H1 (cell line): ENCODE measurements at regions not wholly inside any gene's neighbourhood (a gene's known extent, or its start where the extent isn't known, plus 50 kb on each side); places are given as distances from the start of the nearest gene placed in this dataset.

Experiments
- CTCF ChIA-PET: fragments of 300-600 bp; sonication (Branson Sonifier 250); formaldehyde crosslinking; loops from one replicate; lab custom pipeline; 2021; ENCODE audit not compliant: partially characterized antibody; lab: Charles Lee
- POLR2A ChIA-PET: fragments of 300-600 bp; sonication (Branson Sonifier 250); formaldehyde crosslinking; loops from one replicate; lab custom pipeline; 2021; ENCODE audit warnings: inconsistent platforms; ENCODE audit not compliant: partially characterized antibody; lab: Charles Lee
- DNase-seq, 2 experiments: peaks; one replicate each; pipeline versions ENCODE4 v3.0.0 to v3.0.0-alpha.2; 2010 to 2022; ENCODE audit warnings: low spot score in 2 of 2, low read depth in 1 of 2, mixed read lengths in 1 of 2
- FAIRE-seq: peaks from 2 replicates; lab custom pipeline; 2011; peaks lifted over from hg19 to GRCh38; lab: Jason Lieb, UNC
- H2AFZ ChIP-seq: 2 replicates; pipeline ENCODE4 v1.8.1; 2012; ENCODE audit warnings: low read length, inconsistent platforms
- H2AK5ac ChIP-seq: 2 replicates; pipeline ENCODE4 v1.6.1; 2013; ENCODE audit warnings: low read depth, low read length
- H2BK120ac ChIP-seq: replicated peaks from 2 replicates; pipeline ENCODE3; 2013; ENCODE audit warnings: low read depth, low read length, inconsistent platforms
- H2BK12ac ChIP-seq: 2 replicates; pipeline ENCODE4 v1.6.1; 2013; ENCODE audit warnings: low read depth, low read length
- H2BK15ac ChIP-seq: 2 replicates; pipeline ENCODE4 v1.6.1; 2013; ENCODE audit warnings: low read length
- H2BK20ac ChIP-seq: 2 replicates; pipeline ENCODE4 v1.6.1; 2013; ENCODE audit warnings: low read length
- H2BK5ac ChIP-seq: 2 replicates; pipeline ENCODE4 v1.6.1; 2013; ENCODE audit warnings: low read depth, low read length
- H3K14ac ChIP-seq: 2 replicates; pipeline ENCODE4 v1.6.1; 2013; ENCODE audit warnings: inconsistent platforms; ENCODE audit not compliant: insufficient read length
- H3K18ac ChIP-seq: 2 replicates; pipeline ENCODE4 v1.6.1; 2013; ENCODE audit warnings: low read length; ENCODE audit errors: extremely low read depth
- H3K23ac ChIP-seq: 2 replicates; pipeline ENCODE4 v1.6.1; 2013; ENCODE audit warnings: inconsistent platforms; ENCODE audit not compliant: insufficient read length
- H3K23me2 ChIP-seq: 2 replicates; pipeline ENCODE4 v1.6.1; 2013; ENCODE audit warnings: low read depth, low read length
- H3K27ac ChIP-seq: 2 replicates; pipeline ENCODE4 v1.6.1; 2011; ENCODE audit warnings: low read depth, low read length, inconsistent platforms
- H3K27me3 ChIP-seq, 4 experiments: replicated peaks in 1 of 4; 1 replicate in 1 of 4; 2 replicates in 3 of 4; pipeline versions ENCODE4 v1.6.1 to v1.8.1; 2011 to 2013; ENCODE audit warnings: low read length in 3 of 4, mild to moderate bottlenecking in 3 of 4, inconsistent platforms in 2 of 4, mixed read lengths in 2 of 4, moderate library complexity in 1 of 4; ENCODE audit not compliant: control insufficient read depth in 3 of 4, insufficient read depth in 3 of 4; ENCODE audit errors: extremely low read depth in 1 of 4
- H3K36me3 ChIP-seq, 4 experiments: 2 replicates each; pipeline versions ENCODE4 v1.6.1 to v1.8.1; 2011 to 2013; ENCODE audit warnings: mild to moderate bottlenecking in 4 of 4, low read length in 3 of 4, moderate library complexity in 2 of 4, control low read depth in 1 of 4, inconsistent platforms in 1 of 4; ENCODE audit not compliant: insufficient read depth in 4 of 4, control insufficient read depth in 2 of 4
- H3K4ac ChIP-seq: replicated peaks from 2 replicates; pipeline ENCODE3; 2013; ENCODE audit warnings: low read length, low read depth, mixed read lengths, inconsistent platforms; ENCODE audit not compliant: insufficient read length
- H3K4me1 ChIP-seq, 4 experiments: replicated peaks in 1 of 4; 1 replicate in 1 of 4; 2 replicates in 3 of 4; pipeline versions ENCODE4 v1.6.1 to v1.8.1; 2011 to 2013; ENCODE audit warnings: low read length in 3 of 4, inconsistent platforms in 2 of 4, mixed read lengths in 1 of 4; ENCODE audit not compliant: insufficient read depth in 4 of 4, control insufficient read depth in 3 of 4
- H3K4me2 ChIP-seq, 2 experiments: 2 replicates each; pipeline versions ENCODE4 v1.6.1 to v1.8.1; 2011 to 2013; ENCODE audit warnings: low read depth in 2 of 2, low read length in 2 of 2, control low read depth in 1 of 2, inconsistent platforms in 1 of 2, mild to moderate bottlenecking in 1 of 2; ENCODE audit not compliant: insufficient read depth in 1 of 2
- H3K4me3 ChIP-seq, 4 experiments: fragments of 200-600, 300-600 bp in 1 of 4; sonication (generic), shearing (Covaris generic), sonication (Bioruptor Twin) in 1 of 4; 2 replicates each; pipeline versions ENCODE4 v1.5.1 to v1.8.1; 2011 to 2016; ENCODE audit warnings: low read length in 4 of 4, low read depth in 3 of 4, control low read depth in 2 of 4, inconsistent platforms in 2 of 4, mild to moderate bottlenecking in 2 of 4, mixed read lengths in 1 of 4, moderate library complexity in 1 of 4; ENCODE audit not compliant: insufficient read depth in 2 of 4; ENCODE audit errors: extremely low read depth in 1 of 4
- H3K56ac ChIP-seq: replicated peaks from 2 replicates; pipeline ENCODE3; 2013; ENCODE audit warnings: low read depth, mild to moderate bottlenecking, mixed read lengths, low read length, inconsistent platforms; ENCODE audit not compliant: insufficient read length
- H3K79me1 ChIP-seq: 2 replicates; pipeline ENCODE4 v1.6.1; 2013; ENCODE audit warnings: low read depth, low read length, control low read depth
- H3K79me2 ChIP-seq, 2 experiments: 2 replicates each; pipeline versions ENCODE4 v1.6.1 to v1.8.1; 2012 to 2013; ENCODE audit warnings: low read length in 2 of 2, mild to moderate bottlenecking in 2 of 2, inconsistent platforms in 1 of 2; ENCODE audit not compliant: insufficient read depth in 2 of 2, control insufficient read depth in 1 of 2
- H3K9ac ChIP-seq, 4 experiments: replicated peaks in 1 of 4; 1 replicate in 1 of 4; 2 replicates in 3 of 4; pipeline versions ENCODE4 v1.6.1 to v1.8.1; 2011 to 2013; ENCODE audit warnings: low read depth in 3 of 4, low read length in 3 of 4, control low read depth in 2 of 4, mild to moderate bottlenecking in 2 of 4, moderate library complexity in 2 of 4, inconsistent platforms in 1 of 4; ENCODE audit errors: extremely low read depth in 1 of 4
- H3K9me3 ChIP-seq, 2 experiments: 2 replicates each; pipeline versions ENCODE4 v1.6.1 to v1.8.1; 2012 to 2013; ENCODE audit warnings: mild to moderate bottlenecking in 2 of 2, moderate library complexity in 2 of 2, control low read depth in 1 of 2, inconsistent platforms in 1 of 2, low read depth in 1 of 2, low read length in 1 of 2, mixed read lengths in 1 of 2; ENCODE audit not compliant: insufficient read depth in 2 of 2
- H4K20me1 ChIP-seq, 2 experiments: replicated peaks in 1 of 2; 2 replicates each; pipeline versions ENCODE3 to v1.8.1; 2011 to 2013; ENCODE audit warnings: inconsistent platforms in 2 of 2, low read length in 2 of 2, mild to moderate bottlenecking in 1 of 2; ENCODE audit not compliant: insufficient read depth in 2 of 2, control insufficient read depth in 1 of 2
- H4K5ac ChIP-seq: 2 replicates; pipeline ENCODE4 v1.6.1; 2013; ENCODE audit warnings: low read length, low read depth, mixed read lengths, inconsistent platforms; ENCODE audit not compliant: insufficient read length
- H4K8ac ChIP-seq: 2 replicates; pipeline ENCODE4 v1.8.0; 2013; ENCODE audit warnings: mild to moderate bottlenecking, moderate library complexity, low read length, inconsistent platforms; ENCODE audit not compliant: insufficient read depth; ENCODE audit errors: extremely low read depth
- H4K91ac ChIP-seq: replicated peaks from 2 replicates; pipeline ENCODE3; 2013; ENCODE audit warnings: low read length, mixed read lengths, inconsistent platforms; ENCODE audit not compliant: insufficient read length
- BRCA1 ChIP-seq: IDR thresholded peaks from 2 replicates; pipeline ENCODE4 v1.6.1; 2012; ENCODE audit warnings: low read depth, low read length, improper control_type of control experiment
- CTBP2 ChIP-seq: IDR thresholded peaks from 2 replicates; pipeline ENCODE4 v1.7.0; 2011; ENCODE audit warnings: borderline replicate concordance, mild to moderate bottlenecking, moderate library complexity, mixed read lengths, low read length; ENCODE audit not compliant: insufficient read depth, insufficient read length
- EZH2 ChIP-seq: fragments of 200-600 bp; sonication (generic); IDR thresholded peaks from 2 replicates; pipeline ENCODE4 v1.7.1; 2012; ENCODE audit warnings: low read depth, mild to moderate bottlenecking, moderate library complexity, low read length, inconsistent platforms; ENCODE audit not compliant: severe bottlenecking
- JUN ChIP-seq: IDR thresholded peaks from 2 replicates; pipeline ENCODE4 v1.6.1; 2011; ENCODE audit warnings: low read depth, mild to moderate bottlenecking, improper control_type of control experiment, low read length
- KDM4A ChIP-seq: IDR thresholded peaks from one replicate; pipeline ENCODE4 v1.7.1; 2012; ENCODE audit warnings: low read depth, mild to moderate bottlenecking, moderate library complexity, low read length, inconsistent platforms; ENCODE audit not compliant: severe bottlenecking
- KDM5A ChIP-seq: fragments of 200-600 bp; IDR thresholded peaks from 2 replicates; pipeline ENCODE4 v1.7.1; 2012; ENCODE audit warnings: mild to moderate bottlenecking, low read length, inconsistent platforms, mixed read lengths
- POLR2A ChIP-seq, 2 experiments: IDR thresholded peaks; 1 replicate in 1 of 2; 2 replicates in 1 of 2; pipeline ENCODE4 v1.6.1; 2011; ENCODE audit warnings: low read depth in 2 of 2, low read length in 2 of 2, mild to moderate bottlenecking in 2 of 2; ENCODE audit errors: control extremely low read depth in 1 of 2
- SP2 ChIP-seq: IDR thresholded peaks from 2 replicates; pipeline ENCODE4 v1.6.1; 2012; ENCODE audit warnings: mild to moderate bottlenecking, low read length, inconsistent platforms
- WGBS, 2 experiments: shearing (Covaris generic) in 1 of 2; methylation state at CpG; one replicate each; pipeline versions ENCODE4 v1.1.6 to v1.1.7; 2013 to 2015; ENCODE audit warnings: low lambda C conversion rate in 2 of 2, mixed read lengths in 2 of 2, inconsistent platforms in 1 of 2, low coverage in 1 of 2, missing lambda C conversion rate in 1 of 2; ENCODE audit not compliant: insufficient replicate concordance in 2 of 2, insufficient coverage in 1 of 2, insufficient read length in 1 of 2; ENCODE audit errors: extremely low coverage in 1 of 2, missing lambda C conversion rate in 1 of 2; 5-methylcytosine and 5-hydroxymethylcytosine counted together

- no peak overlapping the region for H3K4me3 ChIP-seq
- H3K79me2 ChIP-seq, result no peaks in the 10 kb centered on the region
- no peaks in the 10 kb centered on the region for H3K27me3 ChIP-seq
- no peaks in the 10 kb centered on the region for H3K9me3 ChIP-seq
- no peak overlapping the region for H2BK120ac ChIP-seq
- no peaks in the 10 kb centered on the region for H3K79me1 ChIP-seq
- H2BK20ac ChIP-seq, result no peak overlapping the region
- H3K36me3 ChIP-seq, result no peaks in the 10 kb centered on the region
- no peak overlapping the region for H3K4ac ChIP-seq
- FAIRE-seq (no peak), DNase-seq (no peak)
- no peaks in the 10 kb centered on the region for H3K23me2 ChIP-seq
- CTCF ChIA-PET, result no interaction called here
- H4K20me1 ChIP-seq, result no peaks in the 10 kb centered on the region
- H3K14ac ChIP-seq, result no peak overlapping the region
- no peak overlapping the region for H2BK5ac ChIP-seq
- no peak overlapping the region for H3K23ac ChIP-seq
- POLR2A ChIA-PET, result no interaction called here
- H2AK5ac ChIP-seq, result no peak overlapping the region
- no peak overlapping the region for H4K8ac ChIP-seq
- TF ChIP-seq POLR2A (IDR thresholded peaks at IDR 0.05; ENCODE audit: control extremely low read depth in 1 of 2, low read depth in 2 of 2, low read length in 2 of 2), result no peak
- no peak for TF ChIP-seq SP2
- TF ChIP-seq EZH2, result no peak
- TF ChIP-seq CTBP2, result no peak
- TF ChIP-seq BRCA1, result no peak
- no peak for TF ChIP-seq KDM5A
- no peak for TF ChIP-seq JUN
- TF ChIP-seq KDM4A, result no peak
- no peak overlapping the region for H4K91ac ChIP-seq
- H3K4me1 ChIP-seq, result no peaks in the 10 kb centered on the region
- no peak overlapping the region for H2BK15ac ChIP-seq
- H2AFZ ChIP-seq, result no peak overlapping the region
- H2BK12ac ChIP-seq, result no peak overlapping the region
- H3K56ac ChIP-seq, result no peak overlapping the region
- WGBS, 2 experiments, result 100% methylated on average over 2 of the region's 2 CpGs; no CpG with 5 or more reads in 1 of the 2 experiments
- no peak overlapping the region for H3K27ac ChIP-seq
- H3K4me2 ChIP-seq, result no peak overlapping the region
- no peak overlapping the region for H3K9ac ChIP-seq
- H3K18ac ChIP-seq, result no peak overlapping the region
- no peak overlapping the region for H4K5ac ChIP-seq
Observed at GRCh38 chr13:79682164-79682563, 201.2 kb downstream of the NDFIP2 start.
